Mucosa of descending colon (tissue), 3 donors: ENCODE measurements at regions not wholly inside any gene's neighbourhood (a gene's known extent, or its start where the extent isn't known, plus 50 kb on each side); places are given as distances from the start of the nearest gene placed in this dataset.

ENCODE experiments used
- ATAC-seq: fragments of 200-7000 bp; cut with Tn5 transposase; one replicate; pipeline ENCODE4 v1.9.1; 2020; ENCODE audit warnings: mild to moderate bottlenecking, moderate library complexity
- DNase-seq, 3 donors: peaks; one replicate each; pipeline ENCODE4 v3.0.0-alpha.2; 2020
- H3K36me3 ChIP-seq: fragments of 200-600 bp; one replicate; pipeline ENCODE4 v1.8.0; 2021; ENCODE audit warnings: low read depth, mild to moderate bottlenecking
- H3K4me1 ChIP-seq: fragments of 200-600 bp; one replicate; pipeline ENCODE4 v1.8.0; 2021; ENCODE audit warnings: low read depth, mild to moderate bottlenecking
- H3K4me3 ChIP-seq: fragments of 200-600 bp; one replicate; pipeline ENCODE4 v1.8.0; 2021; ENCODE audit warnings: mild to moderate bottlenecking
- H3K9me3 ChIP-seq: fragments of 200-600 bp; one replicate; pipeline ENCODE4 v1.8.0; 2021; ENCODE audit warnings: mild to moderate bottlenecking
- CTCF ChIP-seq: fragments of 200-600 bp; IDR thresholded peaks from one replicate; pipeline ENCODE4 v1.8.0; 2022; ENCODE audit warnings: antibody characterized with exemption, mild to moderate bottlenecking
- intact Hi-C, 2 donors: fragments of 100-400 bp; cut with DNase I in 1 of 2; cut with micrococcal nuclease in 1 of 2; formaldehyde crosslinking; loops; one replicate each; pipeline versions ENCODE4 v1.11.0 to v1.11.1; 2022; cut with DNase I, micrococcal nuclease
- donor health status: DM: no; HTN: no; CAD: no; lungs with moderate emphysema.
- donor health status: DM: no; HTN: no; CAD: no.
- donor health status: DM: no; HTN: yes; CAD: no.

GRCh38 chr1:55860326-55860725, 645.2 kb upstream of the USP24 start:
- no peak overlapping the region for H3K4me3 ChIP-seq
- DNase-seq (no peak), ATAC-seq (no peak)
- no peaks in the 10 kb centered on the region for H3K9me3 ChIP-seq
- no peaks in the 10 kb centered on the region for H3K4me1 ChIP-seq
- intact Hi-C loops, result no loop called here
- TF ChIP-seq CTCF, result no peak
- no peaks in the 10 kb centered on the region for H3K36me3 ChIP-seq

GRCh38 chr1:55854911-55855310, 639.7 kb upstream of the USP24 start:
- DNase-seq, result no peak
- intact Hi-C loops, result no loop called here
- Histone ChIP-seq H3K4me3 (no peak overlapping the region), H3K36me3 (no peaks in the 10 kb centered on the region), H3K9me3 (no peaks in the 10 kb centered on the region), H3K4me1 (no peaks in the 10 kb centered on the region)
- TF ChIP-seq CTCF, result no peak
- ATAC-seq, result no peak

- TF ChIP-seq CTCF, result no peak
- no peak for ATAC-seq
- Histone ChIP-seq H3K4me3 (no peak overlapping the region), H3K9me3 (no peaks in the 10 kb centered on the region), H3K4me1 (no peaks in the 10 kb centered on the region), H3K36me3 (no peaks in the 10 kb centered on the region)
- no peak for DNase-seq
- intact Hi-C loops, result no loop called here
Measured at GRCh38 chr1:55848906-55849305, 633.7 kb upstream of the USP24 start.

- intact Hi-C loops, result no loop called here
- no peak for TF ChIP-seq CTCF
- no peaks in the 10 kb centered on the region for H3K36me3 ChIP-seq
- ATAC-seq (no peak), DNase-seq (no peak)
- H3K9me3 ChIP-seq, result no peaks in the 10 kb centered on the region
- H3K4me1 ChIP-seq, result no peaks in the 10 kb centered on the region
- H3K4me3 ChIP-seq, result no peak overlapping the region
Measured at GRCh38 chr1:55846051-55846450, 630.9 kb upstream of the USP24 start.

- TF ChIP-seq CTCF, result no peak
- no peak for ATAC-seq
- intact Hi-C loops, result no loop called here
Measured at GRCh38 chr1:55844322-55844721, 629.2 kb upstream of the USP24 start.

GRCh38 chr1:55839626-55840025, 624.5 kb upstream of the USP24 start:
- no peaks in the 10 kb centered on the region for H3K4me1 ChIP-seq
- no peak for DNase-seq

More at GRCh38 chr1:55844322-55844721, 629.2 kb upstream of the USP24 start:
- H3K4me3 ChIP-seq, result no peak overlapping the region
- H3K36me3 ChIP-seq, result no peaks in the 10 kb centered on the region
- no peaks in the 10 kb centered on the region for H3K4me1 ChIP-seq
- no peaks in the 10 kb centered on the region for H3K9me3 ChIP-seq
- no peak for DNase-seq

More at GRCh38 chr1:55839626-55840025, 624.5 kb upstream of the USP24 start:
- H3K9me3 ChIP-seq, result no peaks in the 10 kb centered on the region
- intact Hi-C loops, result no loop called here
- no peaks in the 10 kb centered on the region for H3K36me3 ChIP-seq
- H3K4me3 ChIP-seq, result no peak overlapping the region
- TF ChIP-seq CTCF, result no peak
- no peak for ATAC-seq
